ENCODE measurements at regions not wholly inside any gene's neighbourhood (a gene's known extent, or its start where the extent isn't known, plus 50 kb on each side); places are given as distances from the start of the nearest gene placed in this dataset.

- peak; percentile 82 for DNase-seq (ENCODE audit: low read depth)
Observed at GRCh38 chrX:10076765-10077164, 80.0 kb upstream of the CLCN4 start.

GRCh38 chrX:10077425-10078188, 79.2 kb upstream of the CLCN4 start:
- FAIRE-seq = peak; percentile 76
- Histone ChIP-seq H3K27me3 (ENCODE audit: control insufficient read depth, insufficient read depth, low read length) (no peaks in the 10 kb centered on the region), H3K4me3 (ENCODE audit: low read depth, low read length) (no peak overlapping the region), H3K36me3 (ENCODE audit: control insufficient read depth, insufficient read depth, low read length) (peaks cover 2% of the 10 kb centered on the region)
- DNase-seq (ENCODE audit: low read depth) = peak; percentile 81
- TF ChIP-seq, protein P1, sequence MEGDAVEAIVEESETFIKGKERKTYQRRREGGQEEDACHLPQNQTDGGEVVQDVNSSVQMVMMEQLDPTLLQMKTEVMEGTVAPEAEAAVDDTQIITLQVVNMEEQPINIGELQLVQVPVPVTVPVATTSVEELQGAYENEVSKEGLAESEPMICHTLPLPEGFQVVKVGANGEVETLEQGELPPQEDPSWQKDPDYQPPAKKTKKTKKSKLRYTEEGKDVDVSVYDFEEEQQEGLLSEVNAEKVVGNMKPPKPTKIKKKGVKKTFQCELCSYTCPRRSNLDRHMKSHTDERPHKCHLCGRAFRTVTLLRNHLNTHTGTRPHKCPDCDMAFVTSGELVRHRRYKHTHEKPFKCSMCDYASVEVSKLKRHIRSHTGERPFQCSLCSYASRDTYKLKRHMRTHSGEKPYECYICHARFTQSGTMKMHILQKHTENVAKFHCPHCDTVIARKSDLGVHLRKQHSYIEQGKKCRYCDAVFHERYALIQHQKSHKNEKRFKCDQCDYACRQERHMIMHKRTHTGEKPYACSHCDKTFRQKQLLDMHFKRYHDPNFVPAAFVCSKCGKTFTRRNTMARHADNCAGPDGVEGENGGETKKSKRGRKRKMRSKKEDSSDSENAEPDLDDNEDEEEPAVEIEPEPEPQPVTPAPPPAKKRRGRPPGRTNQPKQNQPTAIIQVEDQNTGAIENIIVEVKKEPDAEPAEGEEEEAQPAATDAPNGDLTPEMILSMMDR (IDR thresholded peaks at IDR 0.05; ENCODE audit: insufficient read depth, low read length, severe bottlenecking) = no peak

More at GRCh38 chrX:10076765-10077164, 80.0 kb upstream of the CLCN4 start:
- TF ChIP-seq, protein P1 (IDR thresholded peaks at IDR 0.05; ENCODE audit: insufficient read depth, low read length, severe bottlenecking) = no peak
- Histone ChIP-seq H3K36me3 (ENCODE audit: control insufficient read depth, insufficient read depth, low read length) (peaks cover 2% of the 10 kb centered on the region), H3K4me3 (ENCODE audit: low read depth, low read length) (no peak overlapping the region), H3K27me3 (ENCODE audit: control insufficient read depth, insufficient read depth, low read length) (no peaks in the 10 kb centered on the region)
- FAIRE-seq = no peak

DNA sequence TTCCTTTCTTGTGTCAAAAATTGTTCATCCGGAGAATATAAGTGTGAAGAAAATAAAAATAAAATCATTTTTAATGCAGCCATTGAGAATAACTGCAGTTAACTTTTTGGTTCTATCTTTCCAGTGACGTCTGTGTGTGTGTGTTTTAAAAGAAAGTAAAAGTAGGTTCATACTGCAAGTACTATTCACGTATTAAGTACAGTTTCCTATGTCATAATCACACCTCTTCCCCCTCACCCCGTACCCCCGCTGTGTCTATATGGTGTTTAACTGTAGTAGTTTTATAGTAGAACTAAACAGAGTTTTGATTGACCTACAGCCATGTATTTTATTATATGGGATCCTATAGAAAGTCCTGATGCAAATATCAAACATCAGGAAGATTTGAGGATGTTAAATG, 78.5 kb upstream of the CLCN4 start:
- no peak for DNase-seq (ENCODE audit: low read depth)
- TF ChIP-seq, protein P1 (IDR thresholded peaks at IDR 0.05; ENCODE audit: insufficient read depth, low read length, severe bottlenecking) = no peak
- H3K36me3 ChIP-seq (ENCODE audit: control insufficient read depth, insufficient read depth, low read length) = peaks cover 2% of the 10 kb centered on the region
- H3K4me3 ChIP-seq (ENCODE audit: low read depth, low read length) = no peak overlapping the region
- no peak for FAIRE-seq
- H3K27me3 ChIP-seq (ENCODE audit: control insufficient read depth, insufficient read depth, low read length) = no peaks in the 10 kb centered on the region

DNA sequence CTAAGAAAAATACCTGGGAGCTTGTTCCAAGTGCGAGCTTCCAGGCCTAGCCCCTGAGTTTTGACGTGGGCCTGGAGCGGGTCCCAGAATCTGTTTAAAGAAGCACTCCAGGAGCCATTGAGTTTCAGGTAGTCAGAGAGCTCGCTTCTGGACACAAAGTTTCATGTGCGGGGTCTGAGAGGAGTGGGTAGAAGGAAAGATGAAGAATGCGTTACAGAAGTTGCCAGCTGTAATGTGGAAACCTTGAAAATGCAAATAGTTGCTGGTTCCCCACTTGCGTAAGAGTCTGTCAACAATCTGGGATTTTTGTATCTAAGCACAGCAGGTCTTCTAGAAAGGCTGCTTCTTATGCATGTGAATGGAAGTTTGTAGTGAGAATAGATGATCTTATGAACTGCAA, 77.5 kb upstream of the CLCN4 start:
- Histone ChIP-seq H3K4me3 (ENCODE audit: low read depth, low read length) (no peak overlapping the region), H3K36me3 (ENCODE audit: control insufficient read depth, insufficient read depth, low read length) (peaks cover 2% of the 10 kb centered on the region), H3K27me3 (ENCODE audit: control insufficient read depth, insufficient read depth, low read length) (no peaks in the 10 kb centered on the region)
- no peak for FAIRE-seq
- TF ChIP-seq, protein P1 (IDR thresholded peaks at IDR 0.05; ENCODE audit: insufficient read depth, low read length, severe bottlenecking) = no peak
- DNase-seq (ENCODE audit: low read depth) = no peak

DNA sequence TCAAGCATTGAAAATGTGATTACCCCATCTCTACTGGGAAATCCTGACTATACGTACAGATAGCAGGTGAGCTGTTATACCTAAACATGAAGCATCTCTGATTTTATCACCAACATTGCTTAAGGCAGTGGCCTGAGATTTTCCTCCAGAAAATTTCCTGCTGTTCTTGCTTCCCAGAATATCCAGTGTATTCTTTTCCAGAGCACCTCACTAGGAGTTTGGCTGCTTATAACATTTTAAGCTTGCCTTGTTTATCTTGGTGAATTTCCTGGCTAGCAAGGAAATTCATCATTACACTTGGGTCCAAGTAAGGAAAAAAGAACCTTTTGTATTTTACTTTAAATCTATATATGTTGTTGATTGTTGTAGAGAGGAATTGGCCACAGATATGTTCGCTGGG, 73.0 kb upstream of the CLCN4 start:
- TF ChIP-seq, protein P1 (IDR thresholded peaks at IDR 0.05; ENCODE audit: insufficient read depth, low read length, severe bottlenecking) = no peak
- no peak for DNase-seq (ENCODE audit: low read depth)
- H3K4me3 ChIP-seq (ENCODE audit: low read depth, low read length) = no peak overlapping the region
- no peaks in the 10 kb centered on the region for H3K27me3 ChIP-seq (ENCODE audit: control insufficient read depth, insufficient read depth, low read length)
- H3K36me3 ChIP-seq (ENCODE audit: control insufficient read depth, insufficient read depth, low read length) = peaks cover 2% of the 10 kb centered on the region
- FAIRE-seq = no peak

DNA sequence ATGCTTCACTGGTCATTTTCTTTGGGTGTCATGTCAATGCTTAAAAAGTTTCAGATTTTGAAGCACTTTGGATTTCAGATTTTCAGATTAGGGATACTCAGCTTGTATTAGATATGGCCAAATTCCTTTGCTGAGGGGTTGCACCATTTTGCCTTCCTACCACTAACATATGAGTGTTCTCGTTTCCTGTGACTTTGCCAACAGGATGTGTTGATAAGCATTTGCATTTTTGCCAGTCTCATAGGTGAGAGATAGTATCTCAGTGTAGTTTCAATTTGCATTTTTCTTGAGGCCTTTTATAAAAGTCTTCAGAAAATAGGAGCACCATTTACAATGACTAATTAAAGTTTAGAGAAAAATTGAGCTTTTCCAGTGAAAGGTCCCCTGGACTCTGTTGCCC, 71.6 kb upstream of the CLCN4 start:
- H3K36me3 ChIP-seq (ENCODE audit: control insufficient read depth, insufficient read depth, low read length) = peaks cover 2% of the 10 kb centered on the region
- TF ChIP-seq, protein P1 (IDR thresholded peaks at IDR 0.05; ENCODE audit: insufficient read depth, low read length, severe bottlenecking) = no peak
- DNase-seq (ENCODE audit: low read depth) (peak; percentile 30), FAIRE-seq (no peak)
- no peak overlapping the region for H3K4me3 ChIP-seq (ENCODE audit: low read depth, low read length)
- no peaks in the 10 kb centered on the region for H3K27me3 ChIP-seq (ENCODE audit: control insufficient read depth, insufficient read depth, low read length)

All from bronchial epithelial cell (primary cell).